ENCODE measurements at regions not wholly inside any gene's neighbourhood (a gene's known extent, or its start where the extent isn't known, plus 50 kb on each side); places are given as distances from the start of the nearest gene placed in this dataset.

- no peak overlapping the region for H3K4me2 ChIP-seq (replicated peaks; ENCODE audit: extremely low read depth, low read length, poor library complexity, severe bottlenecking)
- 44% methylated on average over 1 of the region's 3 CpGs for WGBS (ENCODE audit: insufficient coverage)
- peaks cover 0 to 7% (median 3%) of the 10 kb centered on the region in 7 donors for H3K9me3 Mint-ChIP-seq
- no peaks in the 10 kb centered on the region for H3K27me3 Mint-ChIP-seq (ENCODE audit: low read depth in 3 of 3)
- H3K4me1 Mint-ChIP-seq = no peaks in the 10 kb centered on the region
- no peaks in the 10 kb centered on the region for H3K4me1 ChIP-seq (ENCODE audit: control insufficient read depth in 1 of 2, insufficient read depth in 2 of 2, low read length in 2 of 2)
- no peaks in the 10 kb centered on the region for H3K36me3 ChIP-seq (replicated peaks in 1 of 2; ENCODE audit: control insufficient read depth in 1 of 2, insufficient read depth in 2 of 2, low read length in 2 of 2)
- no peaks in the 10 kb centered on the region for H3K36me3 Mint-ChIP-seq
- H3K4me3 ChIP-seq (replicated peaks in 1 of 3; ENCODE audit: low read depth in 2 of 3, low read length in 3 of 3) = no peak overlapping the region
- H3K79me2 ChIP-seq (ENCODE audit: insufficient read depth, low read length) = no peaks in the 10 kb centered on the region
- H3K9me3 ChIP-seq (replicated peaks in 1 of 2; ENCODE audit: control insufficient read depth in 1 of 2, insufficient read depth in 1 of 2, low read length in 2 of 2) = peaks cover 0 to 5% of the 10 kb centered on the region in 2 donors
- TF ChIP-seq CTCF (IDR thresholded peaks at IDR 0.05) = no peak
- H3K9ac ChIP-seq (ENCODE audit: insufficient read depth, low read length, poor library complexity, severe bottlenecking) = no peak overlapping the region
- H2AFZ ChIP-seq (ENCODE audit: insufficient read depth, low read depth, low read length, poor library complexity, severe bottlenecking) = no peak overlapping the region
- intact Hi-C loops (cut with micrococcal nuclease) = no loop called here
- H3K27me3 ChIP-seq (ENCODE audit: control insufficient read depth in 2 of 2, insufficient read depth in 2 of 2, low read length in 2 of 2) = no peaks in the 10 kb centered on the region
- no peak for DNase-seq
- H4K20me1 ChIP-seq (ENCODE audit: insufficient read depth, low read length) = no peaks in the 10 kb centered on the region
- no peak overlapping the region for H3K27ac ChIP-seq (ENCODE audit: low read depth in 1 of 2, low read length in 2 of 2)
- H3K27ac Mint-ChIP-seq = no peak overlapping the region
- H3K4me3 Mint-ChIP-seq = no peak overlapping the region
Measured at GRCh38 chr4:12949719-12950490, 534.2 kb downstream of the RAB28 start.

- Histone ChIP-seq H3K36me3 (replicated peaks in 1 of 2; ENCODE audit: control insufficient read depth in 1 of 2, insufficient read depth in 2 of 2, low read length in 2 of 2) (no peaks in the 10 kb centered on the region), H3K27me3 (ENCODE audit: control insufficient read depth in 2 of 2, insufficient read depth in 2 of 2, low read length in 2 of 2) (no peaks in the 10 kb centered on the region), H3K27ac (ENCODE audit: low read depth in 1 of 2, low read length in 2 of 2) (no peak overlapping the region), H3K79me2 (ENCODE audit: insufficient read depth, low read length) (no peaks in the 10 kb centered on the region), H4K20me1 (ENCODE audit: insufficient read depth, low read length) (no peaks in the 10 kb centered on the region), H2AFZ (ENCODE audit: insufficient read depth, low read depth, low read length, poor library complexity, severe bottlenecking) (no peak overlapping the region), H3K4me2 (replicated peaks; ENCODE audit: extremely low read depth, low read length, poor library complexity, severe bottlenecking) (no peak overlapping the region), H3K4me3 (replicated peaks in 1 of 3; ENCODE audit: low read depth in 2 of 3, low read length in 3 of 3) (no peak overlapping the region), H3K9ac (ENCODE audit: insufficient read depth, low read length, poor library complexity, severe bottlenecking) (no peak overlapping the region), H3K9me3 (replicated peaks in 1 of 2; ENCODE audit: control insufficient read depth in 1 of 2, insufficient read depth in 1 of 2, low read length in 2 of 2) (peaks cover 0 to 2% of the 10 kb centered on the region in 2 donors), H3K4me1 (ENCODE audit: control insufficient read depth in 1 of 2, insufficient read depth in 2 of 2, low read length in 2 of 2) (no peaks in the 10 kb centered on the region)
- no peaks in the 10 kb centered on the region for H3K4me1 Mint-ChIP-seq
- H3K9me3 Mint-ChIP-seq = peaks cover 0 to 12% (median 5%) of the 10 kb centered on the region in 7 donors
- DNase-seq = no peak
- intact Hi-C loops (cut with micrococcal nuclease) = no loop called here
- no CpG with 5 or more reads among the region's 4 CpGs for WGBS (ENCODE audit: insufficient coverage)
- no peaks in the 10 kb centered on the region for H3K36me3 Mint-ChIP-seq
- H3K4me3 Mint-ChIP-seq = no peak overlapping the region
- peaks cover 0 to 2% (median 0%) of the 10 kb centered on the region in 3 donors for H3K27me3 Mint-ChIP-seq (ENCODE audit: low read depth in 3 of 3)
- no peak for TF ChIP-seq CTCF (IDR thresholded peaks at IDR 0.05)
- H3K27ac Mint-ChIP-seq = no peak overlapping the region
Measured at GRCh38 chr4:12943069-12943468, 541.1 kb downstream of the RAB28 start.
